ENCODE measurements at regions not wholly inside any gene's neighbourhood (a gene's known extent, or its start where the extent isn't known, plus 50 kb on each side); places are given as distances from the start of the nearest gene placed in this dataset.
"Not testable (repeated sequence)": the region's sequence is repeated elsewhere in the genome, so short reads cannot be mapped to it uniquely, and the experiment has no call there.

GRCh38 chr5:102664616-102665335 lies 90.3 kb upstream of the PAM start:
- DNase-seq (ENCODE audit: low read depth): no peak

GRCh38 chr5:102666164-102666946 lies 88.8 kb upstream of the PAM start:
- peak; percentile 40 for DNase-seq (ENCODE audit: low read depth)

- DNase-seq (ENCODE audit: low read depth): no peak
These were observed 86.7 kb upstream of the PAM start for GRCh38 chr5:102668220-102668932.

GRCh38 chr5:102670224-102670836 lies 84.8 kb upstream of the PAM start:
- DNase-seq (ENCODE audit: low read depth): peak; percentile 43

- not testable (repeated sequence) for DNase-seq (ENCODE audit: low read depth)
These were observed 83.9 kb upstream of the PAM start for GRCh38 chr5:102671033-102671734.

GRCh38 chr5:102678267-102679058 lies 76.6 kb upstream of the PAM start:
- DNase-seq (ENCODE audit: low read depth): peak; percentile 29

- DNase-seq (ENCODE audit: low read depth): peak; percentile 68
These were observed 73.6 kb upstream of the PAM start for GRCh38 chr5:102681403-102681983.

GRCh38 chr5:102682101-102682647 lies 72.9 kb upstream of the PAM start:
- DNase-seq (ENCODE audit: low read depth): no peak

GRCh38 chr5:102688076-102688475 lies 67.0 kb upstream of the PAM start:
- not testable (repeated sequence) for DNase-seq (ENCODE audit: low read depth)

- not testable (repeated sequence) for DNase-seq (ENCODE audit: low read depth)
These were observed 66.3 kb upstream of the PAM start for GRCh38 chr5:102688581-102689342.

GRCh38 chr5:102690910-102691309 lies 64.2 kb upstream of the PAM start:
- no peak for DNase-seq (ENCODE audit: low read depth)

- no peak for DNase-seq (ENCODE audit: low read depth)
These were observed 63.7 kb upstream of the PAM start for GRCh38 chr5:102691434-102691833.

GRCh38 chr5:102700120-102700831 lies 54.8 kb upstream of the PAM start:
- DNase-seq (ENCODE audit: low read depth): peak; percentile 31

- DNase-seq (ENCODE audit: low read depth): no peak
These were observed 54.2 kb upstream of the PAM start for GRCh38 chr5:102700916-102701315.

- no peak for DNase-seq (ENCODE audit: low read depth)
These were observed 53.4 kb upstream of the PAM start for GRCh38 chr5:102701748-102702147.

Measured in LHCN-M2 (cell line).